ENCODE measurements at regions not wholly inside any gene's neighbourhood (a gene's known extent, or its start where the extent isn't known, plus 50 kb on each side); places are given as distances from the start of the nearest gene placed in this dataset.

- H3K79me2 ChIP-seq (ENCODE audit: control insufficient read depth in 1 of 2, insufficient read depth in 2 of 2, low read length in 2 of 2), result no peaks in the 10 kb centered on the region
- no peak overlapping the region for H2BK15ac ChIP-seq (ENCODE audit: low read length)
- TF ChIP-seq HDAC6 (IDR thresholded peaks at IDR 0.05; ENCODE audit: low read depth, low read length), result no peak
- TF ChIP-seq NANOG (IDR thresholded peaks at IDR 0.05; ENCODE audit: insufficient read depth, low read depth, low read length, poor library complexity, severe bottlenecking), result no peak
- no peak for TF ChIP-seq TAF7 (optimal IDR thresholded peaks at IDR 0.05; ENCODE audit: borderline replicate concordance, low read depth, low read length)
- TF ChIP-seq PHF8 (conservative IDR thresholded peaks at IDR 0.05; ENCODE audit: low read depth, low read length), result no peak
- TF ChIP-seq HDAC2 (IDR thresholded peaks at IDR 0.05; ENCODE audit: borderline replicate concordance in 1 of 2, low read depth in 2 of 2, low read length in 2 of 2), result no peak
- no peak for TF ChIP-seq TAF1 (IDR thresholded peaks at IDR 0.05; ENCODE audit: low read depth, low read length)
- TF ChIP-seq YY1 (IDR thresholded peaks at IDR 0.05; ENCODE audit: low read depth, low read length), result no peak
- TF ChIP-seq POLR2AphosphoS5 (IDR thresholded peaks at IDR 0.05; ENCODE audit: low read depth, low read length), result no peak
- TF ChIP-seq KDM1A (IDR thresholded peaks at IDR 0.05; ENCODE audit: borderline replicate concordance, low read length), result no peak
- TF ChIP-seq SP2 (IDR thresholded peaks at IDR 0.05; ENCODE audit: low read length), result no peak
- no peak for TF ChIP-seq EZH2 (IDR thresholded peaks at IDR 0.05; ENCODE audit: low read depth, low read length, severe bottlenecking)
- H3K4ac ChIP-seq (replicated peaks; ENCODE audit: insufficient read length, low read depth, low read length), result no peak overlapping the region
- H3K23me2 ChIP-seq (ENCODE audit: low read depth, low read length), result no peaks in the 10 kb centered on the region
- H3K79me1 ChIP-seq (ENCODE audit: low read depth, low read length), result no peaks in the 10 kb centered on the region
- no peak overlapping the region for H2BK12ac ChIP-seq (ENCODE audit: low read depth, low read length)
- no peak overlapping the region for H3K18ac ChIP-seq (ENCODE audit: extremely low read depth, low read length)
- no peaks in the 10 kb centered on the region for H4K20me1 ChIP-seq (replicated peaks in 1 of 2; ENCODE audit: control insufficient read depth in 1 of 2, insufficient read depth in 2 of 2, low read length in 2 of 2)
- ChIA-PET CTCF (ENCODE audit: partially characterized antibody) (interaction anchor here (0.9 to 1.0 kb wide), 2 partner anchors 60 to 389 kb away, joined by 3 read pairs; no protein-coding TSS in a partner anchor), POLR2A (ENCODE audit: partially characterized antibody) (no interaction called here)
- H3K9me3 ChIP-seq (ENCODE audit: insufficient read depth in 2 of 2, low read depth in 1 of 2, low read length in 1 of 2), result no peaks in the 10 kb centered on the region
- 78% methylated on average over 1 of the region's 1 CpG; no CpG with 5 or more reads in 1 of the 2 experiments for WGBS, 2 experiments (ENCODE audit: extremely low coverage in 1 of 2, insufficient coverage in 1 of 2, insufficient read length in 1 of 2, insufficient replicate concordance in 2 of 2, low coverage in 1 of 2, low lambda C conversion rate in 2 of 2, missing lambda C conversion rate in 1 of 2)
- H3K4me1 ChIP-seq (replicated peaks in 1 of 4; ENCODE audit: control insufficient read depth in 3 of 4, insufficient read depth in 4 of 4, low read length in 3 of 4), result no peaks in the 10 kb centered on the region
- DNase-seq (ENCODE audit: low read depth in 1 of 2, low spot score in 2 of 2) (no peak), FAIRE-seq (no peak)
- H2BK20ac ChIP-seq (ENCODE audit: low read length), result no peak overlapping the region
- H3K14ac ChIP-seq (ENCODE audit: insufficient read length), result no peak overlapping the region
- no peak overlapping the region for H3K23ac ChIP-seq (ENCODE audit: insufficient read length)
- H3K9ac ChIP-seq (replicated peaks in 1 of 4; ENCODE audit: extremely low read depth in 1 of 4, low read depth in 3 of 4, low read length in 3 of 4), result no peak overlapping the region
- no peaks in the 10 kb centered on the region for H3K27me3 ChIP-seq (replicated peaks in 1 of 4; ENCODE audit: control insufficient read depth in 3 of 4, extremely low read depth in 1 of 4, insufficient read depth in 3 of 4, low read length in 3 of 4)
- no peaks in the 10 kb centered on the region for H3K36me3 ChIP-seq (ENCODE audit: control insufficient read depth in 2 of 4, insufficient read depth in 4 of 4, low read length in 3 of 4)
- no peak overlapping the region for H3K4me3 ChIP-seq (ENCODE audit: extremely low read depth in 1 of 4, insufficient read depth in 2 of 4, low read depth in 3 of 4, low read length in 4 of 4)
- H3K4me2 ChIP-seq (ENCODE audit: insufficient read depth in 1 of 2, low read depth in 2 of 2, low read length in 2 of 2), result no peak overlapping the region
- H2AK5ac ChIP-seq (ENCODE audit: low read depth, low read length), result no peak overlapping the region
- H2BK120ac ChIP-seq (replicated peaks; ENCODE audit: low read depth, low read length), result no peak overlapping the region
- no peak overlapping the region for H3K56ac ChIP-seq (replicated peaks; ENCODE audit: insufficient read length, low read depth, low read length)
- H2AFZ ChIP-seq (ENCODE audit: low read length), result no peak overlapping the region
- H2BK5ac ChIP-seq (ENCODE audit: low read depth, low read length), result no peak overlapping the region
- H4K91ac ChIP-seq (replicated peaks; ENCODE audit: insufficient read length, low read length), result no peak overlapping the region
- H4K8ac ChIP-seq (ENCODE audit: extremely low read depth, insufficient read depth, low read length), result no peak overlapping the region
- H4K5ac ChIP-seq (ENCODE audit: insufficient read length, low read depth, low read length), result no peak overlapping the region
- no peak overlapping the region for H3K27ac ChIP-seq (ENCODE audit: low read depth, low read length)
Observed at GRCh38 chrX:11039926-11040325, 71.2 kb upstream of the HCCS start.
